H1 (cell line): ENCODE measurements at regions not wholly inside any gene's neighbourhood (a gene's known extent, or its start where the extent isn't known, plus 50 kb on each side); places are given as distances from the start of the nearest gene placed in this dataset.

Experiments used
- EGR1 ChIP-seq: IDR thresholded peaks from 2 replicates; pipeline ENCODE4 v1.6.1; 2011; ENCODE audit warnings: low read depth, low read length, borderline replicate concordance
- SP2 ChIP-seq: IDR thresholded peaks from 2 replicates; pipeline ENCODE4 v1.6.1; 2012; ENCODE audit warnings: mild to moderate bottlenecking, low read length, inconsistent platforms
- TCF12 ChIP-seq: IDR thresholded peaks from 2 replicates; pipeline ENCODE4 v1.6.1; 2011; ENCODE audit warnings: low read depth, mild to moderate bottlenecking, low read length
- TEAD4 ChIP-seq: IDR thresholded peaks from 2 replicates; pipeline ENCODE4 v1.6.1; 2012; ENCODE audit warnings: low read depth, low read length, inconsistent platforms, mixed read lengths
- TF ChIP-seq, protein P1 (sequence below): fragments of 300-600 bp; sonication (generic); IDR thresholded peaks from 2 replicates; pipeline ENCODE4 v1.7.1; 2012; ENCODE audit warnings: low read length, moderate library complexity, mild to moderate bottlenecking, inconsistent platforms; ENCODE audit not compliant: insufficient replicate concordance

DNA sequence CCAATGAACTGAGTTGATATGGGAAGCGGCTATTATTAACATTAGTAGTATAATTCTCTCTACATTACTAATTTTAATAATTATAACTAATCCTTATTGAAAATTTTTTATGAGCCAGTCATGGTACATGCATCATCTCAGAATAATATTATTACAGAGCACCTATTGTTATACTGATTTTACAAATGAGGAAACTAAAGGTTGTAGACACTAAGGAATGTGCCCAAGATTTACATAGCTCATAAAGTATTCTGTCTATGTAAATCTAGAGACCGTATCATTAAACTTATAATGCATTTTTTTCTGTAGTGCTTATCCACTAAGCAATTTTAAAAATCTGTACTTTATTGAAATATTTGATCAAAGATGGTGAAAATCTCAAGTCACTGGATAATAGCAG lies 825.9 kb downstream of the PLA2G4A start (continued):
- TF ChIP-seq, protein P1, sequence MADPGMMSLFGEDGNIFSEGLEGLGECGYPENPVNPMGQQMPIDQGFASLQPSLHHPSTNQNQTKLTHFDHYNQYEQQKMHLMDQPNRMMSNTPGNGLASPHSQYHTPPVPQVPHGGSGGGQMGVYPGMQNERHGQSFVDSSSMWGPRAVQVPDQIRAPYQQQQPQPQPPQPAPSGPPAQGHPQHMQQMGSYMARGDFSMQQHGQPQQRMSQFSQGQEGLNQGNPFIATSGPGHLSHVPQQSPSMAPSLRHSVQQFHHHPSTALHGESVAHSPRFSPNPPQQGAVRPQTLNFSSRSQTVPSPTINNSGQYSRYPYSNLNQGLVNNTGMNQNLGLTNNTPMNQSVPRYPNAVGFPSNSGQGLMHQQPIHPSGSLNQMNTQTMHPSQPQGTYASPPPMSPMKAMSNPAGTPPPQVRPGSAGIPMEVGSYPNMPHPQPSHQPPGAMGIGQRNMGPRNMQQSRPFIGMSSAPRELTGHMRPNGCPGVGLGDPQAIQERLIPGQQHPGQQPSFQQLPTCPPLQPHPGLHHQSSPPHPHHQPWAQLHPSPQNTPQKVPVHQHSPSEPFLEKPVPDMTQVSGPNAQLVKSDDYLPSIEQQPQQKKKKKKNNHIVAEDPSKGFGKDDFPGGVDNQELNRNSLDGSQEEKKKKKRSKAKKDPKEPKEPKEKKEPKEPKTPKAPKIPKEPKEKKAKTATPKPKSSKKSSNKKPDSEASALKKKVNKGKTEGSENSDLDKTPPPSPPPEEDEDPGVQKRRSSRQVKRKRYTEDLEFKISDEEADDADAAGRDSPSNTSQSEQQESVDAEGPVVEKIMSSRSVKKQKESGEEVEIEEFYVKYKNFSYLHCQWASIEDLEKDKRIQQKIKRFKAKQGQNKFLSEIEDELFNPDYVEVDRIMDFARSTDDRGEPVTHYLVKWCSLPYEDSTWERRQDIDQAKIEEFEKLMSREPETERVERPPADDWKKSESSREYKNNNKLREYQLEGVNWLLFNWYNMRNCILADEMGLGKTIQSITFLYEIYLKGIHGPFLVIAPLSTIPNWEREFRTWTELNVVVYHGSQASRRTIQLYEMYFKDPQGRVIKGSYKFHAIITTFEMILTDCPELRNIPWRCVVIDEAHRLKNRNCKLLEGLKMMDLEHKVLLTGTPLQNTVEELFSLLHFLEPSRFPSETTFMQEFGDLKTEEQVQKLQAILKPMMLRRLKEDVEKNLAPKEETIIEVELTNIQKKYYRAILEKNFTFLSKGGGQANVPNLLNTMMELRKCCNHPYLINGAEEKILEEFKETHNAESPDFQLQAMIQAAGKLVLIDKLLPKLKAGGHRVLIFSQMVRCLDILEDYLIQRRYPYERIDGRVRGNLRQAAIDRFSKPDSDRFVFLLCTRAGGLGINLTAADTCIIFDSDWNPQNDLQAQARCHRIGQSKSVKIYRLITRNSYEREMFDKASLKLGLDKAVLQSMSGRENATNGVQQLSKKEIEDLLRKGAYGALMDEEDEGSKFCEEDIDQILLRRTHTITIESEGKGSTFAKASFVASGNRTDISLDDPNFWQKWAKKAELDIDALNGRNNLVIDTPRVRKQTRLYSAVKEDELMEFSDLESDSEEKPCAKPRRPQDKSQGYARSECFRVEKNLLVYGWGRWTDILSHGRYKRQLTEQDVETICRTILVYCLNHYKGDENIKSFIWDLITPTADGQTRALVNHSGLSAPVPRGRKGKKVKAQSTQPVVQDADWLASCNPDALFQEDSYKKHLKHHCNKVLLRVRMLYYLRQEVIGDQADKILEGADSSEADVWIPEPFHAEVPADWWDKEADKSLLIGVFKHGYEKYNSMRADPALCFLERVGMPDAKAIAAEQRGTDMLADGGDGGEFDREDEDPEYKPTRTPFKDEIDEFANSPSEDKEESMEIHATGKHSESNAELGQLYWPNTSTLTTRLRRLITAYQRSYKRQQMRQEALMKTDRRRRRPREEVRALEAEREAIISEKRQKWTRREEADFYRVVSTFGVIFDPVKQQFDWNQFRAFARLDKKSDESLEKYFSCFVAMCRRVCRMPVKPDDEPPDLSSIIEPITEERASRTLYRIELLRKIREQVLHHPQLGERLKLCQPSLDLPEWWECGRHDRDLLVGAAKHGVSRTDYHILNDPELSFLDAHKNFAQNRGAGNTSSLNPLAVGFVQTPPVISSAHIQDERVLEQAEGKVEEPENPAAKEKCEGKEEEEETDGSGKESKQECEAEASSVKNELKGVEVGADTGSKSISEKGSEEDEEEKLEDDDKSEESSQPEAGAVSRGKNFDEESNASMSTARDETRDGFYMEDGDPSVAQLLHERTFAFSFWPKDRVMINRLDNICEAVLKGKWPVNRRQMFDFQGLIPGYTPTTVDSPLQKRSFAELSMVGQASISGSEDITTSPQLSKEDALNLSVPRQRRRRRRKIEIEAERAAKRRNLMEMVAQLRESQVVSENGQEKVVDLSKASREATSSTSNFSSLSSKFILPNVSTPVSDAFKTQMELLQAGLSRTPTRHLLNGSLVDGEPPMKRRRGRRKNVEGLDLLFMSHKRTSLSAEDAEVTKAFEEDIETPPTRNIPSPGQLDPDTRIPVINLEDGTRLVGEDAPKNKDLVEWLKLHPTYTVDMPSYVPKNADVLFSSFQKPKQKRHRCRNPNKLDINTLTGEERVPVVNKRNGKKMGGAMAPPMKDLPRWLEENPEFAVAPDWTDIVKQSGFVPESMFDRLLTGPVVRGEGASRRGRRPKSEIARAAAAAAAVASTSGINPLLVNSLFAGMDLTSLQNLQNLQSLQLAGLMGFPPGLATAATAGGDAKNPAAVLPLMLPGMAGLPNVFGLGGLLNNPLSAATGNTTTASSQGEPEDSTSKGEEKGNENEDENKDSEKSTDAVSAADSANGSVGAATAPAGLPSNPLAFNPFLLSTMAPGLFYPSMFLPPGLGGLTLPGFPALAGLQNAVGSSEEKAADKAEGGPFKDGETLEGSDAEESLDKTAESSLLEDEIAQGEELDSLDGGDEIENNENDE, result no peak
- no peak for TF ChIP-seq SP2
- no peak for TF ChIP-seq EGR1
- no peak for TF ChIP-seq TEAD4
- no peak for TF ChIP-seq TCF12
- TF ChIP-seq, all 59 proteins: peak for 0
